ENCODE measurements at regions not wholly inside any gene's neighbourhood (a gene's known extent, or its start where the extent isn't known, plus 50 kb on each side); places are given as distances from the start of the nearest gene placed in this dataset.
A peak's percentile ranks its signal among the peaks of the same experiment; 100 is the strongest.

- DNase-seq (ENCODE audit: low read depth) = no peak
These were observed 520.2 kb downstream of the METTL15 start for GRCh38 chr11:28628412-28628811.

DNA sequence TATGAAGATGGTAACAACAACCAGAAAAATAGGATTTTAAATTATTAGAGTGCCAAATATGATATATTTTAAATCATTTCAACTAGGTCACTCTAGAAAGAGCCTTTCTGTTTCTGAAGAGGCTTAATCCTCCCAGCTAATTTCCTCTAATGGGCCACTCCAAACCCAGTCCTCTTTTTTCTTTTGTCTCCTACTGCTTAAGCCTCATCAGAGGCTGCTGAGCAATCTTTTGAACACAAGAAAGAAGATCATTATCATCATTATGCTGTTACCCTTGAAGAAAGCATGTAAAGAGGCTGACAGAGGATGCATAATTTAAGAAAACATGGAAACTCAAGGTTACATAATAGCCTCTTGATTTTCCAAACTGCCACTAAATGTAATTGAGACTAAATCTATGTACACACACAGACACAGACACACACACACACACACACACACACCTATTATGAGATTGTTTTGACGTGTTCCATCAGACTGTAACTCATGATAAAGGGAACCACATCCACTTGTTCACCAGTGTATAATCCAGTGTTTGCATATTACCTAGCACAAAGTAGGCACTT, 519.6 kb downstream of the METTL15 start:
- no peak for DNase-seq (ENCODE audit: low read depth)

GRCh38 chr11:28625532-28625931, 517.3 kb downstream of the METTL15 start:
- no peak for DNase-seq (ENCODE audit: low read depth)

- DNase-seq (ENCODE audit: low read depth) = no peak
These were observed 513.6 kb downstream of the METTL15 start for GRCh38 chr11:28621753-28622152.

GRCh38 chr11:28619846-28620540, 511.8 kb downstream of the METTL15 start:
- DNase-seq (ENCODE audit: low read depth) = no peak

DNA sequence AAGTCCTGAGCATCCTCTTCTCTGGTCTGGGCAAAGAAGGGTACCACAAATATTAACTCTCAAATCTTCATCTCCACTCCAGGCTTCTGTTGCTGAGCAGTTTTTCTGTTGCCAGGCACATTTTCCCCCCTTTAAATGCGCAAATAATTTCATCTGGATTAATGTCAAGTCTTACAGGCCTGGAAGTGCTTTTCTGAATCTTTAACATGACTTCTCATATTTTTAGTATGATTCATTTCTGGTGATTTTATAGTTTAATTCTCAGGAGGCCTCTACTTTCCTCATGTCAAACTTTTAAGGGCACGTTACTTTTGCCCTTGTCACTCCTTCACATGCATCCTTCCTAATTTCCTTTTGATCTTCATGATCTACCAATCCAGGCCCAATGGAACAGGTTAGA, 510.2 kb downstream of the METTL15 start:
- DNase-seq (ENCODE audit: low read depth) = no peak

DNA sequence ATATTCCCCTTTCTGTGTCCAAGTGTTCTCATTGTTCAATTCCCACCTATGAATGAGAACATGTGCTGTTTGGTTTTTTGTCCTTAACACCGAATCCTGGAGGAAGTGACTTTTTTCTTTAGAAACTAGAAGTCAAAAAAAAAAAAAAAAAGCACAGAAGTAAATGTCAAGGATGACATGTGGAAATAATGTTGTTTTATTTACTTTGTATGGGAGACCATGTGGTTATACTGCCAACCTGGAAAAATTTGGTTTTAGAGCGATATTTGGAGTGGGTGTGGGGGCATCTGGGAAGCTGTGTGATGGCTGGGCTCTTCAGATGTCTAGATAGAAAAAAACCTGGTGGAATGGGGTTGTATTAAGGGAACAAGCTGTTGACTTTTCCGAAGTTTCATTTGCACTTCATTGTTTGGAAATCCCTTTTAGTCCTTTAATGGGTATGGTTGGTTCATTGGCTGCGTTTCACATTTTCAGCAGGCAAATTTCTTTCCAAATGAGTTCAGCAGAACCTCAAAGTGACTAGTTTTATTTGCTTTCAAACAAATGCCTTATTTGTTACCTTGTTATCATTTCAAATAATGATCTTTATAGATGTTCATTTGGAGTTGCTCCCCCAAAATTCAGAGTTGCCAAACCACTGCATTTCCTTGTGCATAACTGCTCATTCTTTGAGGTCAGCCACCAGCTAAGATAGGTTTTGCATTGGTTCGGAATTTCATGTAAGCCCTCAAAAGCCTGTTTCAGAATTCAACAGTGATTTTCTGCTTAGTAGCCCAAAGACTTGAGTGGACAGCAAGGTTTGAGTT, 508.2 kb downstream of the METTL15 start:
- no peak for DNase-seq (ENCODE audit: low read depth)

DNA sequence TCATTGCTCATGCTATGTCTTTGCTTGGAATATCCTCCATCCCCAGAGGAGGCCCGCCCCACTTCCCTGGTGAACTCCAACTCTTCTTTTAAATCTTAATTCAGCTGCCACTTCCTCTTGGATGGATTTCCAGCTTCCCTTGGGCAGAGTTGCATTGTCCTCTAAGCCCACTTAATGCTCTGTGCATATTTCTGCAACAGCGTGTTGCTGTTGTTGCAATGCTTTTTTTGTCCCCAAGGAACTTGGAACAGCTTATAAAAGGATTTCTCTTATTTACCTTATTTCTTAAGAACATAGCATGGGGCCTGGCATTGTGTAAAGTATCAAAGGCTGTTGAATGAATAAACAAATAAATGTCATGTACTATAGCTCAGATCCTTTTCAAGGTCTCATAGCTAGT, 507.4 kb downstream of the METTL15 start:
- DNase-seq (ENCODE audit: low read depth) = peak; percentile 38

- DNase-seq (ENCODE audit: low read depth) = no peak
These were observed 498.7 kb downstream of the METTL15 start for GRCh38 chr11:28606930-28607329.

GRCh38 chr11:28599656-28600055, 491.5 kb downstream of the METTL15 start:
- DNase-seq (ENCODE audit: low read depth) = no peak

DNA sequence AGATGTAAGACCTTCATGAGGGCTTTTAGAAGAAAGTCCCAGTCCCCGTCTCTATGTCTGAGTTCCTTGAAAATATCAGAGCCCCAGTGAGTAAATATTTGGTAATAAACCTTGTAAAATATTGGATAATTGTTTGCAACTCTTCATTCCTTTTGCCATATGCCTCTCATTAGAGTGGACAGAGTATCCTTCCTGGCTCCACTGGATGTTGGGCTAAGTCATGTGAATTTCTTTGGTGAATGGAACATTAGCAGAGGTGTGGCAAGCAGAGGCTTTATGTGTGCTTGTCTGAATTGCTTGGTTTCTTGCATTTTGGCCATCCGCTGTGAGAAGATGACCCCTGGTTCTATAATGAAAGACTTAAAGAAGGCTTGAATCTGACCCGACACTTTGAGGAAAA, 490.3 kb downstream of the METTL15 start:
- no peak for DNase-seq (ENCODE audit: low read depth)

DNA sequence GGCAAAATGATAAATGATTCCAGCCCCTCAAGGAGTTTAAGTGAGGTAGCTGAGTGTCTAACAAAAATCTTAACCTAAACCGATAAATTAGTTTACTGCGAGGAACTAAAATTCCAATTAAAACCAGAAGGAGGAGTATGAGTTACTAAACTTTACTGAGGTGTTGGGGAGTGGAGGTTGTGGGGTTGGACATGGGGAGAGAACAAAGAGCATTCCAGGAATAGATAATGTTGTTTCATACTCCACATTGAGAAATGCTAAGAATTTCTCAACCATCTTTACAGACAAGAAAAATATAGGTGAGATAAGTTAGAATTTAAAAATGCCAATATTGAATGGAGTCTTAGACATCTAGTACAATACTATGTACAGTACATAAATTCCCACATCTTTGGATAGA, 488.6 kb downstream of the METTL15 start:
- DNase-seq (ENCODE audit: low read depth) = no peak

- no peak for DNase-seq (ENCODE audit: low read depth)
These were observed 484.0 kb downstream of the METTL15 start for GRCh38 chr11:28592141-28592540.

DNA sequence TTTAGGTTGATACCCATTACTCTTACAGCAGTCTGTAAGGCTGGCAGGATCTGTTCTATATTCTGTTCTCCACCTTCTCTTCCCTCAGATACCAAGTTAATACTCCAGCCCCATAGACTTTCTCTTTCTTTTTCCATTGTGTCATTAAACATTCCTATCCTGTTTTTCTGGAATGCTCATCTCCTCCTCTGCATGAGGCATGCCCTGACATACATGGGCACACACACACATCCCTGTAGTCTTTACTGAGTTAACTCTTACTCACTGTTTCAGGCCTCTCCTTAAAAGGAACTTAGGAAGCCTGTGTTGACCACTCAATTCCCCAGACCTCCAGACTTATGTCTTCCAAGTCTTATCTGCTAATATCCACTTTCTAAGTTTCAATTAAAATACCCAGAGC, 476.8 kb downstream of the METTL15 start:
- DNase-seq (ENCODE audit: low read depth) = no peak

GRCh38 chr11:28582506-28582905, 474.3 kb downstream of the METTL15 start:
- DNase-seq (ENCODE audit: low read depth) = no peak

DNA sequence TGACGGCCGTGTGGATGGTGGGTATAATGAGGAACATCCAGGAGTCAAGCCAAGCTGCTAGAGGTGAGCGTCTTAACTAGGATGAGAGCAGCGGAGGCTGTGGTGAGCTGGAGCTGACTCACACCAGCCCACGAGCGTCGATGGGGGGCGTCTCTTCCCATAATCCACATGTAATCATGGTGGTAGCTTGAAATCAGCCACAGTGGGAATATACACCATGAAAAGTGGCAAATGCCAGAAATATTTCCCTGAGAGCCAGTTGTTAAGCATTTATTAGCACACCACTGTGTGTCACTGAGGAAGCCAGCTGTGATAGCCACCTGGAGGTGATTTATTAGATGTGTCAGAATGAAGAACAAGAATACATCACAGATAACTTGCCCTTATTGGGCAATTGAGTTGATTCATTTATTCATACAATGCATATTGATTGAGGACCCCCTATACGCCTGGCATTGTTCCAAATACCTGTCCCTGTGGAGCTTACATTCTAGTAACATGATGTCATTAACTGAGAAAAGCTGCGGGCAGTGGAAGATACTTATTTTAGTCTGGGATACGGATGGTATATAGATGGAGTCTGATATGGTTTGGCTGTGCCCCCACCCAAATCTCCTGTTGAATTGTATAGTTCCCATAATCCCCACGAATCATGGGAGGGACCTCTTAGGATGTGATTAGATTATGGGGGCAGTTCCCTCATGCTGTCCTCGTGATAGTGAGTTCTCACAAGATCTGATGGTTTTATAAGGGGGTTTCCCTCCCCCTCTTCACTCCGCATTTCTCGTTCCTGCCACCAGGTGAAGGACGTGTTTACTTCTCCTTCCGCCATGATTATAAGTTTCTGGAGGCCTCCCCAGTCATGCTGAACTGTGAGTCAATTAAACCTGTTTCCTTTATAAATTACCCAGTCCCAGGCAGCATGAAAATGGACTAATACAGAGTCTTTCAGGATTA, 473.4 kb downstream of the METTL15 start:
- DNase-seq (ENCODE audit: low read depth) = peak; percentile 66

DNA sequence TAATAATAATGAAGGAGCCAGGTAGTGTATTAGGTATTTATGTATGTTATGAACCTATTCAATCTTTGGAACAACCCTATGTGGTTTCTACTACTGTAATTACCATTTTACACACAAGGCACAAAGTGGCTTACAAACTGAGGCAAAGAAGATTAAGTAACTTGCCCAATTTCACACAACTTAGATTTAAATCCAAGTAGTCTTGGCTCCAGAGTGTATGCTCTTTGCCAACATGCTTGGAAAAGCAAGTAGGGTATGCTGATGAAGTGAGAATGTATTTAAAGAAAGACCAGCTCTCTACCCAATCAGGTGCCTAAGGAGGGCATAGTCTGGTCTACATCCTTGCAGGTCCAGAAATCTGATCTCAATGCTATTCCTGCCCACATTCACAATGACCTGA, 463.2 kb downstream of the METTL15 start:
- DNase-seq (ENCODE audit: low read depth) = no peak

DNA sequence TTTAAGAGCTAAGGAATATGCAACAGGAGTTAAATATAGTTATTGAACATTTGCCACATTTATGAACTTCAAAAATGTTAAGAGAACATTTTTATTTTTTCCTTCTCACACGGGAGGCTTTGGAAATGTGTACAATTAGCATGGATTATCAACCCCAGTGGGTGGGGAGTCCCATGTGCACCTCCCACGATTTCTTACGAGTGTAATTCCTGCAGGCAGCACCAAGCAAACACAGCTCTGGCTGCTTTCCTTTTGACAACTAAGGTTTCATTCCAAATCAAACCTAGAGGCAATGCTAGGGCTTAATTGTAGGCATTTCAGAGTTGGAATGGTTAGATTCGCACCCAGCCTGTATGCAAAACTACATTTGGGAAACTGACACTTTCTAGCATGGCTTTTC, 460.9 kb downstream of the METTL15 start:
- no peak for DNase-seq (ENCODE audit: low read depth)

DNA sequence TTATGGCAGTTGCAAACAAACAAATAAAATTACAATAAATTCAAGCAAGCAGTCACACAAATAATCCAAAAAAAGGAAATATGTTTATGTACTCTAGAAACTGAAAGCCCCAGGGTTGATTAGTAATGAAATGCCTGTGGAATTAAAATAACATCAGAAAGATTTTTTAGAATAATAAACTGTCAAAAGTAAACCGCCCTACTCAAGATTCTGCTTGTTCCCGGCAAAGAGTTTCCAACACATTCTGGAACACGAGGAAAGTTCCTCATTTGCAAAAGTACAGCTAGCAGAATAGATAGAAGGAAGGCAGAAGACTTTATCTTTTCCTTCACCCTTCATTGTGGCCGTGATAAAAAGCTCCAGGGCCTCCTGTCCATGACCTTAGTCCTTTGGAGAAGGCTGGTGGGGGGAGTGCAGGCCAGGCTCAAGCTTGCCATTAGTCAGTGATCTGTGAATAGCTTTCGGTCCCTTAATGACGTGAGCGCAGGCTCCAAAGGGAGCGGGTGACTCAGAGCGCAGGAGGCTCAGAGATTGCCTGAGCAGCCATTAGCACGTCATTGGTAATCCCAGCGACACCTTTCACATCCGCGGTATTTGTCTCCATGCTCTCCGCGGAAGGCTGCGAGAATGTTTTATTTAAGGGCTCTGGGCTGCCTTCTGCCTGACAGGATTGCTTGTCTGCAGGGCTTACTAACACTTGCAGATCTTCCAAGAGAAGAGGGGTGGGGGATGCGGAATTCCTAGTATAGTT, 458.3 kb downstream of the METTL15 start:
- peak; percentile 95 for DNase-seq (ENCODE audit: low read depth)

GRCh38 chr11:28559492-28559891, 451.3 kb downstream of the METTL15 start:
- no peak for DNase-seq (ENCODE audit: low read depth)

DNA sequence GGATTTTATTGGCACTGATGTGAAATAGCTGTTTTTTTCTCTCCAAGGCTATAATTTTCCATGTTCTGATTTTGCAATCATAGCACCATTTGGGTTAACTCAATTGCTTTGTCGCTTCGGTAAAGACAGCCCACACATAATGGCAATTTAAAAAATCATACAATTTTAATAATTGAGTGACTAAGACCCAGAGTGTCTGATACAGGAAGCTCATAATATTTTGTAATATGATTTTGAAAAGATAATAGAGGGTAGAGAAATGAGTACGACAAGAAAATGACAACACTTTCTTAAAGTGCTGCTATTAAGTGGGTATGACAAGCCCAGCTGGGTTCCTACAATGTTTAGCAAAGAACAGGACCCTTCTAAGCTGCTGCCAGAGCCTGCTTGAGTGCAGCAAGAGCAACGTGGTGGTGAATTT, 439.1 kb downstream of the METTL15 start:
- no peak for DNase-seq (ENCODE audit: low read depth)
